ENCODE measurements at regions not wholly inside any gene's neighbourhood (a gene's known extent, or its start where the extent isn't known, plus 50 kb on each side); places are given as distances from the start of the nearest gene placed in this dataset.

- Histone ChIP-seq H4K20me1 (ENCODE audit: insufficient read depth, low read length) (no peaks in the 10 kb centered on the region), H3K36me3 (ENCODE audit: insufficient read depth, low read length) (no peaks in the 10 kb centered on the region), H3K9me3 (ENCODE audit: low read length) (no peaks in the 10 kb centered on the region), H3K27ac (ENCODE audit: low read depth, low read length, poor library complexity, severe bottlenecking) (no peak overlapping the region), H2AFZ (ENCODE audit: low read length) (no peak overlapping the region), H3K9me2 (ENCODE audit: insufficient read depth, low read length) (no peaks in the 10 kb centered on the region), H3K79me2 (ENCODE audit: insufficient read depth, low read depth, low read length) (no peaks in the 10 kb centered on the region), H3K4me3 (ENCODE audit: low read depth, low read length, poor library complexity, severe bottlenecking) (no peak overlapping the region), H3K4me1 (ENCODE audit: insufficient read depth, low read length, poor library complexity, severe bottlenecking) (no peaks in the 10 kb centered on the region), H3K4me2 (ENCODE audit: low read length) (no peak overlapping the region)
- no TSS peak for BruUV-seq (replicated peaks)
- ChIA-PET CTCF (ENCODE audit: unreplicated experiment) (no interaction called here), POLR2A (interaction anchor here (0.7 kb wide), 2 partner anchors 77 to 109 kb away, joined by 3 to 4 read pairs; no protein-coding TSS in a partner anchor)
- no peak for DNase-seq (ENCODE audit: low spot score)
- intact Hi-C loops (cut with micrococcal nuclease; ENCODE audit: unreplicated experiment) = no loop called here
- TF ChIP-seq EZH2phosphoT487 (IDR thresholded peaks at IDR 0.05; ENCODE audit: borderline replicate concordance, low read depth, low read length) (no peak), CTCF (conservative IDR thresholded peaks at IDR 0.05; ENCODE audit: low read length) (no peak)
These were observed 388.5 kb downstream of the LMO4 start for GRCh38 chr1:87717157-87717670.

- no peaks in the 10 kb centered on the region for H3K4me1 ChIP-seq (ENCODE audit: insufficient read depth, low read length, poor library complexity, severe bottlenecking)
- H3K9me3 ChIP-seq (ENCODE audit: low read length) = no peaks in the 10 kb centered on the region
- no peak overlapping the region for H3K4me2 ChIP-seq (ENCODE audit: low read length)
- H3K4me3 ChIP-seq (ENCODE audit: low read depth, low read length, poor library complexity, severe bottlenecking) = no peak overlapping the region
- BruUV-seq (replicated peaks) = no TSS peak
- no peaks in the 10 kb centered on the region for H3K36me3 ChIP-seq (ENCODE audit: insufficient read depth, low read length)
- H3K79me2 ChIP-seq (ENCODE audit: insufficient read depth, low read depth, low read length) = no peaks in the 10 kb centered on the region
- TF ChIP-seq EZH2phosphoT487 (IDR thresholded peaks at IDR 0.05; ENCODE audit: borderline replicate concordance, low read depth, low read length) (no peak), CTCF (conservative IDR thresholded peaks at IDR 0.05; ENCODE audit: low read length) (no peak)
- POLR2A ChIA-PET = no interaction called here
- intact Hi-C loops (cut with micrococcal nuclease; ENCODE audit: unreplicated experiment) = no loop called here
- CTCF ChIA-PET (ENCODE audit: unreplicated experiment) = no interaction called here
- no peak for DNase-seq (ENCODE audit: low spot score)
- no peak overlapping the region for H3K27ac ChIP-seq (ENCODE audit: low read depth, low read length, poor library complexity, severe bottlenecking)
- H2AFZ ChIP-seq (ENCODE audit: low read length) = no peak overlapping the region
- no peaks in the 10 kb centered on the region for H4K20me1 ChIP-seq (ENCODE audit: insufficient read depth, low read length)
- H3K9me2 ChIP-seq (ENCODE audit: insufficient read depth, low read length) = no peaks in the 10 kb centered on the region
These were observed 389.7 kb downstream of the LMO4 start for GRCh38 chr1:87718241-87718950.

GRCh38 chr1:87719658-87720057 lies 391.0 kb downstream of the LMO4 start:
- no peaks in the 10 kb centered on the region for H3K4me1 ChIP-seq (ENCODE audit: insufficient read depth, low read length, poor library complexity, severe bottlenecking)
- H4K20me1 ChIP-seq (ENCODE audit: insufficient read depth, low read length) = no peaks in the 10 kb centered on the region
- no peaks in the 10 kb centered on the region for H3K79me2 ChIP-seq (ENCODE audit: insufficient read depth, low read depth, low read length)
- H3K9me2 ChIP-seq (ENCODE audit: insufficient read depth, low read length) = no peaks in the 10 kb centered on the region
- ChIA-PET POLR2A (no interaction called here), CTCF (ENCODE audit: unreplicated experiment) (no interaction called here)
- no peak overlapping the region for H3K27ac ChIP-seq (ENCODE audit: low read depth, low read length, poor library complexity, severe bottlenecking)
- DNase-seq (ENCODE audit: low spot score) = no peak
- no peak for TF ChIP-seq EZH2phosphoT487 (IDR thresholded peaks at IDR 0.05; ENCODE audit: borderline replicate concordance, low read depth, low read length)
- TF ChIP-seq CTCF (conservative IDR thresholded peaks at IDR 0.05; ENCODE audit: low read length) = no peak
- no peak overlapping the region for H3K4me2 ChIP-seq (ENCODE audit: low read length)
- H3K4me3 ChIP-seq (ENCODE audit: low read depth, low read length, poor library complexity, severe bottlenecking) = no peak overlapping the region
- H3K9me3 ChIP-seq (ENCODE audit: low read length) = no peaks in the 10 kb centered on the region
- intact Hi-C loops (cut with micrococcal nuclease; ENCODE audit: unreplicated experiment) = no loop called here
- no peaks in the 10 kb centered on the region for H3K36me3 ChIP-seq (ENCODE audit: insufficient read depth, low read length)
- BruUV-seq (replicated peaks) = no TSS peak
- H2AFZ ChIP-seq (ENCODE audit: low read length) = no peak overlapping the region

Measured in OCI-LY7 (cell line).